SK-N-SH (cell line): ENCODE measurements at regions not wholly inside any gene's neighbourhood (a gene's known extent, or its start where the extent isn't known, plus 50 kb on each side); places are given as distances from the start of the nearest gene placed in this dataset.

Experiments
- CTCF ChIA-PET: fragments of 300-600, 350-600 bp; formaldehyde crosslinking; extraction: SDS; loops from one replicate; lab custom pipeline; 2021; lab: Yijun Ruan, JAX
- POLR2A ChIA-PET: fragments of 350-600 bp; sonication (Branson Sonifier 250); formaldehyde crosslinking; extraction: SDS; loops from one replicate; lab custom pipeline; 2020; ENCODE audit warnings: antibody characterized with exemption, inconsistent platforms; lab: Yijun Ruan, JAX
- DNase-seq: peaks from one replicate; pipeline ENCODE4 v3.0.0; 2012
- H2AFZ ChIP-seq: fragments of 200-600 bp; sonication (generic); 2 replicates; pipeline ENCODE4 v1.8.1; 2016; ENCODE audit warnings: antibody characterized with exemption, mild to moderate bottlenecking, low read depth
- H3F3A ChIP-seq: fragments of 200-600 bp; sonication (generic); replicated peaks from 2 replicates; pipeline ENCODE3; 2016; ENCODE audit warnings: antibody characterized with exemption, mild to moderate bottlenecking; ENCODE audit not compliant: insufficient read depth
- H3K27ac ChIP-seq, 2 experiments: fragments of 200-500 bp in 1 of 2; fragments of 200-600 bp in 1 of 2; sonication (Bioruptor generic) in 1 of 2; sonication (generic), shearing (Covaris generic) in 1 of 2; 2 replicates each; pipeline versions ENCODE4 v1.5.1 to v1.6.1; 2014 to 2016; ENCODE audit warnings: low read depth in 2 of 2, inconsistent platforms in 1 of 2, low read length in 1 of 2, mild to moderate bottlenecking in 1 of 2, mixed read lengths in 1 of 2
- H3K27me3 ChIP-seq: fragments of 200-600 bp; sonication (generic), shearing (Covaris generic); 2 replicates; pipeline ENCODE4 v1.6.1; 2016; ENCODE audit warnings: mixed run types; ENCODE audit not compliant: insufficient read depth
- H3K36me3 ChIP-seq, 2 experiments: fragments of 200-500 bp in 1 of 2; fragments of 200-600 bp in 1 of 2; sonication (Bioruptor generic) in 1 of 2; sonication (generic) in 1 of 2; replicated peaks in 1 of 2; 2 replicates each; pipeline versions ENCODE3 to v1.5.1; 2014 to 2016; ENCODE audit warnings: low read length in 1 of 2, mild to moderate bottlenecking in 1 of 2; ENCODE audit not compliant: insufficient read depth in 2 of 2, control insufficient read depth in 1 of 2
- H3K4me1 ChIP-seq, 2 experiments: fragments of 200-500 bp in 1 of 2; fragments of 200-600 bp in 1 of 2; sonication (Bioruptor generic) in 1 of 2; sonication (generic), shearing (Covaris generic) in 1 of 2; 2 replicates each; pipeline versions ENCODE4 v1.5.1 to v1.6.1; 2014 to 2016; ENCODE audit warnings: low read depth in 1 of 2, low read length in 1 of 2, mixed run types in 1 of 2; ENCODE audit not compliant: insufficient read depth in 2 of 2, control insufficient read depth in 1 of 2
- H3K4me2 ChIP-seq: fragments of 200-600 bp; sonication (generic), shearing (Covaris generic); 2 replicates; pipeline ENCODE4 v1.6.1; 2017; ENCODE audit warnings: mixed run types
- H3K4me3 ChIP-seq, 2 experiments: fragments of 200-500 bp in 1 of 2; fragments of 200-600 bp in 1 of 2; sonication (Bioruptor generic) in 1 of 2; sonication (generic), shearing (Covaris generic) in 1 of 2; 2 replicates each; pipeline versions ENCODE4 v1.5.1 to v1.8.1; 2014 to 2016; ENCODE audit warnings: low read depth in 2 of 2, inconsistent platforms in 1 of 2, low read length in 1 of 2, mild to moderate bottlenecking in 1 of 2, mixed read lengths in 1 of 2, moderate library complexity in 1 of 2
- H3K79me2 ChIP-seq: fragments of 200-600 bp; sonication (generic); 2 replicates; pipeline ENCODE4 v1.8.1; 2017; ENCODE audit warnings: mild to moderate bottlenecking; ENCODE audit not compliant: insufficient read depth
- H3K9ac ChIP-seq: fragments of 200-600 bp; sonication (generic); 2 replicates; pipeline ENCODE4 v1.6.1; 2017; ENCODE audit warnings: mixed run types
- H3K9me2 ChIP-seq: fragments of 200-600 bp; sonication (generic); 2 replicates; pipeline ENCODE4 v1.6.1; 2017; ENCODE audit warnings: mixed run types
- H3K9me3 ChIP-seq: fragments of 200-600 bp; sonication (generic); 2 replicates; pipeline ENCODE4 v1.6.1; 2017; ENCODE audit warnings: mixed run types, mild to moderate bottlenecking, moderate library complexity
- H4K20me1 ChIP-seq: fragments of 200-600 bp; sonication (generic); 2 replicates; pipeline ENCODE4 v1.6.1; 2017; ENCODE audit warnings: mild to moderate bottlenecking, mixed run types; ENCODE audit not compliant: insufficient read depth
- CHD2 ChIP-seq: fragments of 150-350 bp; IDR thresholded peaks from 2 replicates; pipeline ENCODE4 v1.6.1; 2018; ENCODE audit warnings: low read length; ENCODE audit not compliant: partially characterized antibody
- EP300 ChIP-seq, 2 experiments: IDR thresholded peaks; 2 replicates each; pipeline versions ENCODE4 v1.4.0 to v1.6.1; 2012; ENCODE audit warnings: borderline replicate concordance in 1 of 2, low read depth in 1 of 2, low read length in 1 of 2
- GABPA ChIP-seq: IDR thresholded peaks from 2 replicates; pipeline ENCODE4 v1.4.0; 2012; ENCODE audit warnings: low read depth, mild to moderate bottlenecking
- GATA2 ChIP-seq: sonication (generic); formaldehyde crosslinking; IDR thresholded peaks from 2 replicates; pipeline ENCODE4 v1.5.0; 2020; ENCODE audit warnings: mild to moderate bottlenecking, missing genetic modification reagents
- JUND ChIP-seq: IDR thresholded peaks from 2 replicates; pipeline ENCODE4 v1.4.0; 2012
- MXI1 ChIP-seq: IDR thresholded peaks from 2 replicates; pipeline ENCODE4 v1.6.1; 2012; ENCODE audit warnings: mild to moderate bottlenecking, low read depth, low read length, improper control_type of control experiment
- RXRA ChIP-seq: IDR thresholded peaks from 2 replicates; pipeline ENCODE4 v1.4.0; 2012; ENCODE audit warnings: low read depth, mild to moderate bottlenecking, borderline replicate concordance
- TEAD4 ChIP-seq: IDR thresholded peaks from 2 replicates; pipeline ENCODE4 v1.4.0; 2012; ENCODE audit warnings: mild to moderate bottlenecking, borderline replicate concordance; ENCODE audit not compliant: insufficient read depth
- WGBS: methylation state at CpG from one replicate; pipeline ENCODE4 v1.1.6; 2017; ENCODE audit warnings: low lambda C conversion rate; 5-methylcytosine and 5-hydroxymethylcytosine counted together
- TF ChIP-seq, protein P1 (sequence below): IDR thresholded peaks from 2 replicates; pipeline ENCODE4; 2012
- TF ChIP-seq, protein P2 (sequence below): fragments of 150-350 bp; IDR thresholded peaks from 2 replicates; pipeline ENCODE4 v1.6.1; 2017; ENCODE audit warnings: antibody characterized with exemption, low read length, low read depth, borderline replicate concordance

DNA sequence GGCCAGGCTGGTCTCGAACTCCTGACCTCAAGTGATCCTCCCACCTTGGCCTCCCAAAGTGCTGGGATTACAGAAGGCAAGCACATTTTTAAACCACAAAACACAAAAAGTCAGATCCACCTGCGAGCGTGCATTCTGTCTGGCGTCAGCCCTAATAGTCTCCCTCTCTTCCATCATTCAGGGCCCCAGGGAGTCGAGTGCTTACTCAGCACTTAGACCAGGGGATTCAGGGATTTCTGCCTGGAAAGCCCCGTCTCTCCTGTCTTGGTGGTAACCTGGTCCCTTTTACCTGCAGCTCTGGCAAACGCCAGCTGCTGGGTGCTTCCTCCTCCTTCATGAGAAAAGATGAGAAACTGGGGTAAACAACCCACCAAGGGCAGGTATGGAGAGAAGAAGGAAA is 443.1 kb downstream of the SOX9 start (continued):
- TF ChIP-seq RXRA (no peak), EP300 (IDR thresholded peaks at IDR 0.05; ENCODE audit: borderline replicate concordance in 1 of 2, low read depth in 1 of 2, low read length in 1 of 2) (no peak), TEAD4 (no peak), CHD2 (no peak)
- TF ChIP-seq, protein P1, sequence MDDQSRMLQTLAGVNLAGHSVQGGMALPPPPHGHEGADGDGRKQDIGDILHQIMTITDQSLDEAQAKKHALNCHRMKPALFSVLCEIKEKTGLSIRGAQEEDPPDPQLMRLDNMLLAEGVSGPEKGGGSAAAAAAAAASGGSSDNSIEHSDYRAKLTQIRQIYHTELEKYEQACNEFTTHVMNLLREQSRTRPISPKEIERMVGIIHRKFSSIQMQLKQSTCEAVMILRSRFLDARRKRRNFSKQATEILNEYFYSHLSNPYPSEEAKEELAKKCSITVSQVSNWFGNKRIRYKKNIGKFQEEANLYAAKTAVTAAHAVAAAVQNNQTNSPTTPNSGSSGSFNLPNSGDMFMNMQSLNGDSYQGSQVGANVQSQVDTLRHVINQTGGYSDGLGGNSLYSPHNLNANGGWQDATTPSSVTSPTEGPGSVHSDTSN: no peak
- TF ChIP-seq, all 33 proteins: peak for 0

DNA sequence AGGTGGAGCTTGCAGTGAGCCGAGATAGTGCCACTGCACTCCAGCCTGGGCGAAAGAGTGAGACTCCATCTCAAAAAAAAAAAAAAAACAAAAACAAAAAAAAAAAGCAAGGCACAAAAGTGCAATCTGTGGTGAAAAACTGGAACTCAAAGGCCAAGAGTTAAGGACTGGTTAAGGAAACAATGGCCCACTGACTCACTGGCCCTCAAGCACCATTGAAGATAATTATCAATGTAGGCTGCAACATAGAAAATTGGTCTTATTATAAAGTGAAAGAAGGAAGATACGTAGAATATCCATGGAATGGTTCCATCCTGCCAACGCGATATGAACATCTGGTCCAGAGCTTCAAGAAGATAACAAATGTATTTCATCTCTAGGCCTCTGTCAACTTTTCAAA is 444.2 kb downstream of the SOX9 start:
- WGBS: 88% methylated on average over 5 of the region's 5 CpGs
- Histone ChIP-seq H4K20me1 (no peaks in the 10 kb centered on the region), H3K4me2 (no peak overlapping the region), H3K4me3 (no peak overlapping the region), H3K27me3 (no peaks in the 10 kb centered on the region), H3K9ac (no peak overlapping the region), H2AFZ (no peak overlapping the region), H3K27ac (no peak overlapping the region), H3K9me2 (no peaks in the 10 kb centered on the region), H3K4me1 (peaks cover 0 to 19% of the 10 kb centered on the region in 2 experiments; a peak in 1 of 4 replicates), H3K36me3 (no peaks in the 10 kb centered on the region), H3K9me3 (no peaks in the 10 kb centered on the region), H3K79me2 (peaks cover 31% of the 10 kb centered on the region), H3F3A (no peaks in the 10 kb centered on the region)
- ChIA-PET CTCF (interaction anchor here (1.3 to 4.6 kb wide), 3 partner anchors 8 to 162 kb away, joined by 6 to 38 read pairs (median 12); no protein-coding TSS in a partner anchor), POLR2A (no interaction called here)
- DNase-seq: no peak
- TF ChIP-seq GABPA: no peak
- TF ChIP-seq JUND: no peak
- TF ChIP-seq, protein P1: no peak
- TF ChIP-seq GATA2 (CRISPR knock-in tag): no peak
- TF ChIP-seq RXRA: no peak

DNA sequence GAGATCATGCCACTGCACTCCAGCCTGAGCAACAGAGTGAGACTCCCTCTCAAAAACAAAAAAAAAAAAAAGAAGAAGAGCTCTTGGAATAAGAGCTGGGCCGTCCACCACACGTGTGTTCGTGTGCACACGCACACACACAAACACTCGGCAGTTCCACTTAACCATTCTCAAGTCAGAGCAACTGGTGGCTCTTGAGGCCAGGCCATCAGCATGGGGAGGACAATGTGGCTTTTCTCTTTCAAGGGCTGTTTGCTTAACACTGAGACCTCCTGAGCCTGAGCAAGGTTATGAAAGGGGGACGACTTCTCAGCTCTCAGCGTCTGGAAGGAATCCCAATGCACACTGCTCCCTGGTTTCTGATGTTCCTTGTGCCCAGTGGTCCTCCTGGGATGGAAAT is 444.9 kb downstream of the SOX9 start:
- WGBS: 95% methylated on average over 7 of the region's 7 CpGs
- no peaks in the 10 kb centered on the region for H4K20me1 ChIP-seq
- no peak for DNase-seq

More for the DNA sequence above, 444.9 kb downstream of the SOX9 start:
- Histone ChIP-seq H3K4me3 (no peak overlapping the region), H3K4me1 (peaks cover 0 to 19% of the 10 kb centered on the region in 2 experiments; a peak in 1 of 4 replicates), H3K4me2 (no peak overlapping the region), H3K79me2 (peaks cover 28% of the 10 kb centered on the region), H3K36me3 (no peaks in the 10 kb centered on the region), H3K9me2 (no peaks in the 10 kb centered on the region), H2AFZ (no peak overlapping the region), H3K27ac (no peak overlapping the region), H3K9me3 (no peaks in the 10 kb centered on the region)
- CTCF ChIA-PET: interaction anchor here (1.3 to 4.6 kb wide), 3 partner anchors 9 to 161 kb away, joined by 6 to 38 read pairs (median 12); no protein-coding TSS in a partner anchor
- POLR2A ChIA-PET: no interaction called here
- no peak for TF ChIP-seq MXI1
- TF ChIP-seq, protein P2, sequence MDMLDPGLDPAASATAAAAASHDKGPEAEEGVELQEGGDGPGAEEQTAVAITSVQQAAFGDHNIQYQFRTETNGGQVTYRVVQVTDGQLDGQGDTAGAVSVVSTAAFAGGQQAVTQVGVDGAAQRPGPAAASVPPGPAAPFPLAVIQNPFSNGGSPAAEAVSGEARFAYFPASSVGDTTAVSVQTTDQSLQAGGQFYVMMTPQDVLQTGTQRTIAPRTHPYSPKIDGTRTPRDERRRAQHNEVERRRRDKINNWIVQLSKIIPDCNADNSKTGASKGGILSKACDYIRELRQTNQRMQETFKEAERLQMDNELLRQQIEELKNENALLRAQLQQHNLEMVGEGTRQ: no peak
- TF ChIP-seq EP300 (IDR thresholded peaks at IDR 0.05; ENCODE audit: borderline replicate concordance in 1 of 2, low read depth in 1 of 2, low read length in 1 of 2): no peak
- no peak for TF ChIP-seq GABPA
- TF ChIP-seq RXRA: no peak
- TF ChIP-seq, all 33 proteins: peak for 0
- H3K9ac ChIP-seq: no peak overlapping the region
- no peaks in the 10 kb centered on the region for H3K27me3 ChIP-seq
- no peaks in the 10 kb centered on the region for H3F3A ChIP-seq
